ENCODE measurements at regions not wholly inside any gene's neighbourhood (a gene's known extent, or its start where the extent isn't known, plus 50 kb on each side); places are given as distances from the start of the nearest gene placed in this dataset.

GRCh38 chr13:48853728-48854102 lies 122.0 kb upstream of the FNDC3A start:
- TF ChIP-seq CTCF (conservative IDR thresholded peaks at IDR 0.05; ENCODE audit: low read depth, low read length) (no peak), EZH2 (IDR thresholded peaks at IDR 0.05; ENCODE audit: borderline replicate concordance, low read depth, low read length, poor library complexity, severe bottlenecking) (no peak)
